ENCODE measurements at regions not wholly inside any gene's neighbourhood (a gene's known extent, or its start where the extent isn't known, plus 50 kb on each side); places are given as distances from the start of the nearest gene placed in this dataset.
"Not testable (repeated sequence)": the region's sequence is repeated elsewhere in the genome, so short reads cannot be mapped to it uniquely, and the experiment has no call there.

DNA sequence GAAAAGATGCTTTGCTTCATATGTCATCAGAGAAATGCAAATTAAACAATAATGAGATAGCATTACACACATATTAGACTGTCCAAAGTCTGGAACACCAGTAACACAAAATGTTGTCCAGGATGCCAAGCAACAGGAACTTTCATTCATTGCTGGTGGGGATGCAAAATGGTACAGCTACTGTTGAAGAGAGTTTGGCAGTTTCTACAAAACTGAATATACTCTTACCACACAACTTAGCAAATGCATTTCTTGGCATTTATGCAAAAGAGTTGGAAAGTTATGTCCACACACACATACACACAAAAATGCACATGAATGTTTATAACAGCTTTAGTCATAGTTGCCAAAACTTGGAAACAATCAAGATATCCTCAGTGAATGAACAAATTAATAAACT lies 195.2 kb upstream of the MME start:
- no peak overlapping the region for H3K27ac ChIP-seq (ENCODE audit: low read depth, low read length)
- no peak overlapping the region for H2AFZ ChIP-seq (ENCODE audit: low read length, unreplicated experiment)
- H3K27me3 ChIP-seq (ENCODE audit: insufficient read depth, low read length) = no peaks in the 10 kb centered on the region
- H3K36me3 ChIP-seq (ENCODE audit: insufficient read depth, low read length) = no peaks in the 10 kb centered on the region
- peaks cover 13% of the 10 kb centered on the region for H3K4me1 ChIP-seq (ENCODE audit: control insufficient read depth, insufficient read depth, low read length, unreplicated experiment)
- no peaks in the 10 kb centered on the region for H3K79me2 ChIP-seq (ENCODE audit: control insufficient read depth, insufficient read depth, low read length, unreplicated experiment)
- H3K4me3 ChIP-seq (ENCODE audit: low read depth, low read length) = no peak overlapping the region

DNA sequence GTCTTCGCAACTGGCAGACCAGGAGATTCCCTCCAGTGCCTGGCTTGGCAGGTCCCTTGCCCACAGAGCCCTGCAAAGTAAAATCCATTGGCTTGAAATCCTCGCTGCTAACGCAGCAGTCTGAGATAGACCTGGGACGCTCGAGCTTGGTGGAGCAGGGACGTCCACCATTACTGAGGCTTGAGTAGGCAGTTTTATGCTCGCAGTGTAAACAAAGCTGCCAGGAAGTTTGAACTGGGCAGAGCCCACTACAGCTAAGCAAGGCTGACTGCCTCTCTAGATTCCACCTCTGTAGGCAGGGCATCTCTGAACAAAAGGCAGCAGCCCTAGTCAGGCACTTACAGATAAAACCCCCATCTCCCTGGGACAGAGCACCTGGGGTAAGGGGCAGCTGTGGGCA lies 205.0 kb upstream of the MME start:
- H3K79me2 ChIP-seq (ENCODE audit: control insufficient read depth, insufficient read depth, low read length, unreplicated experiment) = no peaks in the 10 kb centered on the region
- H3K36me3 ChIP-seq (ENCODE audit: insufficient read depth, low read length) = no peaks in the 10 kb centered on the region
- no peak overlapping the region for H2AFZ ChIP-seq (ENCODE audit: low read length, unreplicated experiment)
- H3K27ac ChIP-seq (ENCODE audit: low read depth, low read length) = no peak overlapping the region
- H3K4me1 ChIP-seq (ENCODE audit: control insufficient read depth, insufficient read depth, low read length, unreplicated experiment) = no peaks in the 10 kb centered on the region
- H3K4me3 ChIP-seq (ENCODE audit: low read depth, low read length) = no peak overlapping the region
- no peaks in the 10 kb centered on the region for H3K27me3 ChIP-seq (ENCODE audit: insufficient read depth, low read length)

DNA sequence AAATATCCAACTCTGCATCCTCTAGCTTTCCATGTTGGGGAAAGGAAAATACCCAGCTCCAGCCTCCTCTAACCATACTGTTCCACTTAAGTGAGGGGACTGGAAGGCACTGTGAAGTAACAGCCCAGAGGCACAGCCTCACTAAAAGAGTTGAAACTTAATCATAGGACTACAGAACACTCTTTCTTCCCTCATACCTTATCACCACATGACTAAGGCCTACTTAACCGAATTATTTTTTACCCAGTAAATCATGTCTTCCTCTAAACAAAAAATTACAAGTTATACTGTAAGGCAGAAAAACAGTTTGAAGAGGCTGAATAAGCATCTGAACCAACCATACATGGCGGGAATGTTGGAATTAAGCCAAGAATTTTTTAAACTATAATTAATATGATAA lies 207.4 kb upstream of the MME start:
- Histone ChIP-seq H3K27ac (ENCODE audit: low read depth, low read length) (no peak overlapping the region), H3K4me1 (ENCODE audit: control insufficient read depth, insufficient read depth, low read length, unreplicated experiment) (no peaks in the 10 kb centered on the region), H2AFZ (ENCODE audit: low read length, unreplicated experiment) (no peak overlapping the region), H3K27me3 (ENCODE audit: insufficient read depth, low read length) (no peaks in the 10 kb centered on the region), H3K4me3 (ENCODE audit: low read depth, low read length) (no peak overlapping the region), H3K79me2 (ENCODE audit: control insufficient read depth, insufficient read depth, low read length, unreplicated experiment) (no peaks in the 10 kb centered on the region), H3K36me3 (ENCODE audit: insufficient read depth, low read length) (no peaks in the 10 kb centered on the region)

DNA sequence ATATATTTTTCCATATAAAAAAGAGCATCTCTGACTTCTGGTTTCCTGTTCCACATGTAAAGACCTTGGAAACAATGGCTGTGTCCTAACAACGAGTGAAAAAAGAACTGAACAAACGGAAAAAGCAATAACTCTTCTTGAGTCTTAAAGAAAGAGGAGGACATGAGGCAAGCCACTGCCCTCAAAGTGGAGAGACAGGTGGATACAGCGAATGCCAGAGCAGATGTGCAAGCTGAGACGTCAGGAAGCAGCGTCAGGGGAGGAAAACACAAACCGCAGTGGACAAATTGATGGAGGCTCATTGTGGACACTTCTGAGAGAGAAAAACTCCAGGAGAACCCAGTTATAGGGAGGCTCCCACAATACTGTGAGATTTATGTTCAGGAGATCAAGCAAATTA lies 208.0 kb upstream of the MME start:
- H3K4me1 ChIP-seq (ENCODE audit: control insufficient read depth, insufficient read depth, low read length, unreplicated experiment) = no peaks in the 10 kb centered on the region
- H3K4me3 ChIP-seq (ENCODE audit: low read depth, low read length) = no peak overlapping the region
- no peak overlapping the region for H2AFZ ChIP-seq (ENCODE audit: low read length, unreplicated experiment)

DNA sequence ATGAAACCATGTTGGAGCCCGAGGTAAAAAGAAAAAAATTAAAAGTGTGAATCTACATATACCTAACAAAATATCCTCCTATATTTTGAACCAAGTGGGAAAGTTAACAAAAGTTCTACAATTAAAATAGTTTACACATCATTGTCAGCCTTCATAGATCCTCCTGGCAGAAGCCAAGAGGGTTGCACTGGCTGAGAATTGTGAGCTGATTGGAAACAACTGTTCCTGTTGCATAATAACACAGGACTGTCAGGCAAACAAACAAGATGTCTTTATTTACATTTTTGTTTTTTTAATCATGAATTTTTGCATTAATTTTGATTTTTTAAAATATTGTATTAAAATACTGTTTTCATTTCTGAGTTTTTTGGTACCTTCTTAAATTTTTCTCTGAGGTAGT lies 215.2 kb upstream of the MME start:
- Histone ChIP-seq H3K27me3 (ENCODE audit: insufficient read depth, low read length) (no peaks in the 10 kb centered on the region), H3K27ac (ENCODE audit: low read depth, low read length) (no peak overlapping the region), H2AFZ (ENCODE audit: low read length, unreplicated experiment) (no peak overlapping the region), H3K4me3 (ENCODE audit: low read depth, low read length) (no peak overlapping the region), H3K4me1 (ENCODE audit: control insufficient read depth, insufficient read depth, low read length, unreplicated experiment) (peaks cover 3% of the 10 kb centered on the region), H3K36me3 (ENCODE audit: insufficient read depth, low read length) (no peaks in the 10 kb centered on the region), H3K79me2 (ENCODE audit: control insufficient read depth, insufficient read depth, low read length, unreplicated experiment) (no peaks in the 10 kb centered on the region)

More for the DNA sequence above, 208.0 kb upstream of the MME start:
- no peaks in the 10 kb centered on the region for H3K79me2 ChIP-seq (ENCODE audit: control insufficient read depth, insufficient read depth, low read length, unreplicated experiment)
- no peak overlapping the region for H3K27ac ChIP-seq (ENCODE audit: low read depth, low read length)
- no peaks in the 10 kb centered on the region for H3K36me3 ChIP-seq (ENCODE audit: insufficient read depth, low read length)
- H3K27me3 ChIP-seq (ENCODE audit: insufficient read depth, low read length) = no peaks in the 10 kb centered on the region

DNA sequence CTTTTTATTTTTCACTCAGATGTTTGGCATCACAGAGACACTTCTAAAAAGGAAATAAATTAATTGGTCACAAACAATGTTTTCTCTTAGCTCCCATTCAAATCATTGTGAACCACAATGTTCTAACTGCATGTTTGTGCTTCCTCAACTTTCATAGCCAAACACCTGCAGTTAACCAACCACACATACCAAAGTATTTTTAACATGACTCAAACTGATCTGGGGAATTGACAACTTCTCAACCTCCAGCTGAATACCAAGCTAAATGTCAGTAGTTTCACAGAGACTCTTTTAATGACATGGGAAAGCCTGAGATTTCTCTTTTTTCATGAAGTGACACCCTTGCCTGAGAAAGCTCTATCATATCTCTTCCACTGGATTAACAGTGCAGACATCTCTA lies 217.9 kb upstream of the MME start:
- Histone ChIP-seq H2AFZ (ENCODE audit: low read length, unreplicated experiment) (no peak overlapping the region), H3K27me3 (ENCODE audit: insufficient read depth, low read length) (no peaks in the 10 kb centered on the region)

DNA sequence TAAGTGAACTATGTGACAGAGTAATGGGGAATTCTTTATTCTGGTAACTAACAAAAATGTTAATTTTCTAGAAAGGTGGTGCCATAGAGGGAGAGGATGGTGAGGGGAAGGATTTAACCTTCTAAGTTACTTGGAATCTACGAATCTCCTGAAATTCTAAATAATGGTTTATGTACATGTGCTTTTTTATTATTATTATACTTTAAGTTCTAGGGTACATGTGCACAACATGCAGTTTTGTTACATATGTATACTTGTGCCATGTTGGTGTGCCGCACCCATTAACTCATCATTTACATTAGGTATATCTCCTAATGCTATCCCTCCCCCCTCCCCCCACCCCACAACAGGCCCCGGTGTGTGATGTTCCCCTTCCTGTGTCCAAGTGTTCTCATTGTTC lies 227.1 kb upstream of the MME start:
- not testable (repeated sequence) for H2AFZ ChIP-seq (ENCODE audit: low read length, unreplicated experiment); H3K27ac ChIP-seq (ENCODE audit: low read depth, low read length); H3K36me3 ChIP-seq (ENCODE audit: insufficient read depth, low read length); H3K79me2 ChIP-seq (ENCODE audit: control insufficient read depth, insufficient read depth, low read length, unreplicated experiment); H3K4me1 ChIP-seq (ENCODE audit: control insufficient read depth, insufficient read depth, low read length, unreplicated experiment); H3K4me3 ChIP-seq (ENCODE audit: low read depth, low read length); H3K27me3 ChIP-seq (ENCODE audit: insufficient read depth, low read length)

More for the DNA sequence above, 217.9 kb upstream of the MME start:
- Histone ChIP-seq H3K79me2 (ENCODE audit: control insufficient read depth, insufficient read depth, low read length, unreplicated experiment) (no peaks in the 10 kb centered on the region), H3K36me3 (ENCODE audit: insufficient read depth, low read length) (no peaks in the 10 kb centered on the region), H3K27ac (ENCODE audit: low read depth, low read length) (no peak overlapping the region), H3K4me1 (ENCODE audit: control insufficient read depth, insufficient read depth, low read length, unreplicated experiment) (peaks cover 3% of the 10 kb centered on the region), H3K4me3 (ENCODE audit: low read depth, low read length) (no peak overlapping the region)

DNA sequence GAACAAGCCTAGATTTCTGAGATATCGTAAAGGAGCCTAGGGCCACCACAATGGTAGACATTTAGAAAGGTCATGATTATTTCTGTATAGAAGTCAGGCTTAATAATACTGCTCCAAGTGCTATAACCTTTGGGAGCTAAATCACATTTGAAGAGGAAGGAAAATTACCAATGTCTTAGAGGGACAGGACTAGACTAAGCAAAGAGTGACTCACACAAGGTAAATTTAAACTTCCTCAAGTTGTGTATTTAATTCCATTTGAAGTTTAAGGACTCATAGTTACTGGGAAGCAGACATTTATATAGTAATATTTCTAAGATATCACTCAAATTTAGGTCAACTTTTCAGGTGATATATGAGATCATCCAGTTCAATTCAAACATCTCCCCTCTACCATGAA lies 227.6 kb upstream of the MME start:
- H3K36me3 ChIP-seq (ENCODE audit: insufficient read depth, low read length) = no peaks in the 10 kb centered on the region
- no peak overlapping the region for H3K4me3 ChIP-seq (ENCODE audit: low read depth, low read length)
- no peak overlapping the region for H3K27ac ChIP-seq (ENCODE audit: low read depth, low read length)
- H3K27me3 ChIP-seq (ENCODE audit: insufficient read depth, low read length) = no peaks in the 10 kb centered on the region
- no peaks in the 10 kb centered on the region for H3K4me1 ChIP-seq (ENCODE audit: control insufficient read depth, insufficient read depth, low read length, unreplicated experiment)
- H2AFZ ChIP-seq (ENCODE audit: low read length, unreplicated experiment) = no peak overlapping the region
- H3K79me2 ChIP-seq (ENCODE audit: control insufficient read depth, insufficient read depth, low read length, unreplicated experiment) = no peaks in the 10 kb centered on the region

DNA sequence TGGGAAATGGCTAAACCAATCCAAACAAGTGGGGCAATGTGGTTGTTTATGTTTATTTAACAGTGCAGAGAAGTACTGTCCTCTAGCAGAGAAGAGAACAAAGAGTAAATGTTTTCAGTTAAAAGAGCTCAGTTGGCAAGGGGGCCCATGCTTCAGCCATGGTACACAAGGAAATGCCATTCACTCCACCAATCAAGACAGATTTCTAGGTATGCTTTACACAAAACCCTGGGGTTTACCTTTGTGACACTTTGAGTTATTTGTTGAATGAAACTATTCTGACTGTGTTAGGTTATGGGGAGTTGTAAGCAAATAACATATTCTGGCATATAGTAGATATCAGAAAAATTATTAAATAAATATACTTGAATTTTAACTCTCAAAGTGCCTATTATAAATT lies 228.5 kb upstream of the MME start:
- H3K79me2 ChIP-seq (ENCODE audit: control insufficient read depth, insufficient read depth, low read length, unreplicated experiment) = no peaks in the 10 kb centered on the region
- H2AFZ ChIP-seq (ENCODE audit: low read length, unreplicated experiment) = no peak overlapping the region

DNA sequence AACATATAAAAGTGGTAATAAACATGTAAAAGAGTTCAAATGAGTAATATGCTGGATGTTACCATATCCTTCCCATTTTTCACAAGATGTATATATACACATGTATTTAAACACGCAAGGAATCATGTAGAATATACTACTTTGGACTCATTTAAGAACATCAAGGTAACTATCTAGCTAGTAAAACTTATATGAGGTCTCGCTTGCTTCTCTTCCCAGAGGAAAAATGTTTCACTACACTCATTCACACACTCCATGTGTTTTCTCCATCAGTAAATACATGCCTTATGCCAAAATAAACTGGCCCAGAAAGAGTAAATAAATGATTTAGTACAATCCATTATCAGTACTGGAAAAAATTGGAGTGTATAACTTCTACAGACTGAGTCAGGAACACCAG lies 229.2 kb upstream of the MME start:
- H3K27me3 ChIP-seq (ENCODE audit: insufficient read depth, low read length) = no peaks in the 10 kb centered on the region
- no peak overlapping the region for H3K4me3 ChIP-seq (ENCODE audit: low read depth, low read length)
- H2AFZ ChIP-seq (ENCODE audit: low read length, unreplicated experiment) = no peak overlapping the region
- no peaks in the 10 kb centered on the region for H3K4me1 ChIP-seq (ENCODE audit: control insufficient read depth, insufficient read depth, low read length, unreplicated experiment)
- no peaks in the 10 kb centered on the region for H3K36me3 ChIP-seq (ENCODE audit: insufficient read depth, low read length)
- H3K79me2 ChIP-seq (ENCODE audit: control insufficient read depth, insufficient read depth, low read length, unreplicated experiment) = no peaks in the 10 kb centered on the region
- no peak overlapping the region for H3K27ac ChIP-seq (ENCODE audit: low read depth, low read length)

More for the DNA sequence above, 228.5 kb upstream of the MME start:
- no peaks in the 10 kb centered on the region for H3K4me1 ChIP-seq (ENCODE audit: control insufficient read depth, insufficient read depth, low read length, unreplicated experiment)
- no peaks in the 10 kb centered on the region for H3K27me3 ChIP-seq (ENCODE audit: insufficient read depth, low read length)
- no peak overlapping the region for H3K27ac ChIP-seq (ENCODE audit: low read depth, low read length)
- H3K4me3 ChIP-seq (ENCODE audit: low read depth, low read length) = no peak overlapping the region
- H3K36me3 ChIP-seq (ENCODE audit: insufficient read depth, low read length) = no peaks in the 10 kb centered on the region

DNA sequence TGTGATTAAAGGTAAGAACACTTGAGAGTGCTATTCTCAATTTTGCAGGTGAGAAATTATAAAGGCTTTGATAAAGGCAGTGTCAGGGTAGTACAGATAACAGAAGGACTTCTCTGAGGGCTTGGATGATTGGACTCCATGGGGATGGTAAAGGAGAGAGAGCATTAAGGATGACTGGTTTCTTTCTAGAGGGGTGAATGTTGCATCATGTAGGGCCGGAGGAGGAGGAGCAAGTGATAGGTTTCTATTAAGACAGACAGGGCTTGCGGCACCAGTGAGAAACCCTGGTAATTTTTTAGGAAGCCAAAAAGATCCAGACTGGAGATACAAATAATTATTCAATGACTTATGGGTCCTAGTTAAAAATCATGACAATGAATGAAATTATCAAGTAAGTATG lies 230.7 kb upstream of the MME start:
- Histone ChIP-seq H3K79me2 (ENCODE audit: control insufficient read depth, insufficient read depth, low read length, unreplicated experiment) (no peaks in the 10 kb centered on the region), H3K4me3 (ENCODE audit: low read depth, low read length) (no peak overlapping the region), H3K4me1 (ENCODE audit: control insufficient read depth, insufficient read depth, low read length, unreplicated experiment) (no peaks in the 10 kb centered on the region), H3K27me3 (ENCODE audit: insufficient read depth, low read length) (no peaks in the 10 kb centered on the region), H3K36me3 (ENCODE audit: insufficient read depth, low read length) (no peaks in the 10 kb centered on the region), H3K27ac (ENCODE audit: low read depth, low read length) (no peak overlapping the region), H2AFZ (ENCODE audit: low read length, unreplicated experiment) (no peak overlapping the region)

DNA sequence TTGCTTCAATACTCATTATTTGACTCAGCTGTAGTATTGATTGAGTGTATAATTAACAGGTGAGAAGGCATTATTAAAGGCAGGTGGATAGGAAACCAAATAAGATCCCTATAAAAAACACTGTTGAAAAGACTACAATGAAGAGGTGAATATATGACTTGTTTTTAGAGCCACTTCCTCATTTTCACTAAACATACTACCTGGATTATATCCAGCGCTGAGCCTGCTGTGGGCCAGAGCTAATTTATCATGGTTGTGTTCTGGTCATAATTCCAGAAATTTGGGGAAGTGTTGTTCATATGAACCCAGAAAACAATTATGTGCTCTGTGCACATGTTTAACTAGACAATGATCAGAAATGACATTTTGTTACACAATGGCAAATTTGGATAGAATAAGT lies 235.3 kb upstream of the MME start:
- H3K36me3 ChIP-seq (ENCODE audit: insufficient read depth, low read length) = no peaks in the 10 kb centered on the region
- no peaks in the 10 kb centered on the region for H3K27me3 ChIP-seq (ENCODE audit: insufficient read depth, low read length)
- no peak overlapping the region for H2AFZ ChIP-seq (ENCODE audit: low read length, unreplicated experiment)
- H3K4me3 ChIP-seq (ENCODE audit: low read depth, low read length) = no peak overlapping the region
- H3K79me2 ChIP-seq (ENCODE audit: control insufficient read depth, insufficient read depth, low read length, unreplicated experiment) = no peaks in the 10 kb centered on the region
- no peak overlapping the region for H3K27ac ChIP-seq (ENCODE audit: low read depth, low read length)
- H3K4me1 ChIP-seq (ENCODE audit: control insufficient read depth, insufficient read depth, low read length, unreplicated experiment) = no peaks in the 10 kb centered on the region
